Calu3 (cell line): ENCODE measurements at regions not wholly inside any gene's neighbourhood (a gene's known extent, or its start where the extent isn't known, plus 50 kb on each side); places are given as distances from the start of the nearest gene placed in this dataset.

Experiments
- BruUV-seq: library from RNA; stranded (reverse); fragments of 400-500 nt; replicated peaks from 2 replicates; lab custom pipeline; 2021; lab: Mats Ljungman, UMichigan
- CTCF ChIA-PET: fragments of 300-600 bp; sonication (Branson Sonifier 250); formaldehyde crosslinking; loops from one replicate; lab custom pipeline; 2022; ENCODE audit warnings: antibody characterized with exemption; lab: Charles Lee
- DNase-seq: peaks from one replicate; pipeline ENCODE4 v3.0.0; 2022
- H3K27ac Mint-ChIP-seq: one replicate; pipeline ENCODE4 v1.8.0; 2022; ENCODE audit warnings: mixed read lengths; ENCODE audit not compliant: unreplicated experiment
- H3K27me3 Mint-ChIP-seq: one replicate; pipeline ENCODE4 v1.8.0; 2022; ENCODE audit warnings: mixed read lengths; ENCODE audit not compliant: unreplicated experiment
- H3K36me3 Mint-ChIP-seq: one replicate; pipeline ENCODE4 v1.8.0; 2022; ENCODE audit warnings: mild to moderate bottlenecking, moderate library complexity, mixed read lengths; ENCODE audit not compliant: insufficient read depth, unreplicated experiment
- H3K4me1 Mint-ChIP-seq: one replicate; pipeline ENCODE4 v1.8.0; 2022; ENCODE audit warnings: mild to moderate bottlenecking, low read depth, mixed read lengths; ENCODE audit not compliant: unreplicated experiment
- H3K4me3 Mint-ChIP-seq: one replicate; pipeline ENCODE4 v1.8.0; 2022; ENCODE audit warnings: mild to moderate bottlenecking, low read depth, moderate library complexity, mixed read lengths; ENCODE audit not compliant: unreplicated experiment
- H3K9me3 Mint-ChIP-seq: one replicate; pipeline ENCODE4 v1.8.0; 2022; ENCODE audit warnings: low read depth, mixed read lengths; ENCODE audit not compliant: unreplicated experiment
- CTCF ChIP-seq: fragments of 200-600 bp; IDR thresholded peaks from one replicate; pipeline ENCODE4 v1.8.0; 2022; ENCODE audit warnings: antibody characterized with exemption; ENCODE audit not compliant: unreplicated experiment
- intact Hi-C: fragments of 100-400 bp; cut with micrococcal nuclease; formaldehyde crosslinking; loops from one replicate; pipeline ENCODE4 v1.10.0; 2022; ENCODE audit not compliant: unreplicated experiment

GRCh38 chr2:236889791-236890704, 195.6 kb upstream of the COPS8 start:
- H3K4me1 Mint-ChIP-seq, result no peaks in the 10 kb centered on the region
- no peaks in the 10 kb centered on the region for H3K9me3 Mint-ChIP-seq
- intact Hi-C loops, result no loop called here
- H3K4me3 Mint-ChIP-seq, result no peak overlapping the region
- no TSS peak for BruUV-seq
- H3K27me3 Mint-ChIP-seq, result no peaks in the 10 kb centered on the region
- TF ChIP-seq CTCF, result no peak
- H3K36me3 Mint-ChIP-seq, result no peaks in the 10 kb centered on the region
- DNase-seq, result no peak
- no peak overlapping the region for H3K27ac Mint-ChIP-seq
- CTCF ChIA-PET, result no interaction called here

DNA sequence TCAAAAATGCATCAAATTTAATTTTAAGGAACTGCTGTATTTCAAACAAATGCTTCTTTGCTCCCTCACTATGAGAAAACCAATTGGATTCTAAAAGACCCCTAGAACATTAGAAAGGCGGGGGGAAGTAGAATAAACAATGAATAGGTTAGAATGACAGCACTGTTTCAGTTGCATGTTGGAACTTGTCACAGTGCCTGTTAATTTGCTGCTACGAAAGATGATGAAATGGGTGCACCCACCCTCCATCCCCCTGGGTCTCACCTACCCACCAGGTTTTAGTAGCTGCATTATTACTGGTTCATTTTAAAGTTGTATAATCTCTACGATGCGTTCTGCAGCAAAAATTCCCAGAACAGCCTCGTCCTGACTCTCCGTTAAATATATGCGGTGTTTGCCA, 193.0 kb upstream of the COPS8 start:
- no peaks in the 10 kb centered on the region for H3K9me3 Mint-ChIP-seq
- H3K4me1 Mint-ChIP-seq, result no peaks in the 10 kb centered on the region
- CTCF ChIA-PET, result interaction anchor here (0.7 kb wide), 1 partner anchor 9 kb away, joined by 7 read pairs; no protein-coding TSS in a partner anchor
- TF ChIP-seq CTCF, result no peak
- H3K4me3 Mint-ChIP-seq, result no peak overlapping the region
- no peak for DNase-seq
- no peaks in the 10 kb centered on the region for H3K27me3 Mint-ChIP-seq
- no peak overlapping the region for H3K27ac Mint-ChIP-seq
- no TSS peak for BruUV-seq
- intact Hi-C loops, result no loop called here
- no peaks in the 10 kb centered on the region for H3K36me3 Mint-ChIP-seq

DNA sequence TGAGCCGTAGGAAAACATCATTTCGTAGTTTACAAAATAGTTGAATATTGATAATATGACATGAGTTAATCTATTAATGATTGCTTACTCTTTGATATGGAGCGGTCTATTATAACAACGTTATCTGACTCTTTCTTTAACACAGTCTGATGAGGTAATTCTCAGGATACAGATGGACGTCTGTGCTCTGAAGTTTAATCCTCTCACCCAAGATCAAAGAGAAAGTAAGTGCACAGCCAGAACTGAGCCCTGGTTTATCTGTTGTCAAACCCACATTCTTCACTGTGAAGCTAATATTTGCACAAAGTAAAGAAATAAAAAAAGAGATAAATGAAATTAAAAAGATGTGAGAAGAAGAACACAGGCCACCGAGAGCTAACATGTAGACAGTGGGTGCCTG, 190.9 kb upstream of the COPS8 start:
- Mint-ChIP-seq H3K27ac (no peak overlapping the region), H3K9me3 (no peaks in the 10 kb centered on the region), H3K4me3 (no peak overlapping the region), H3K36me3 (no peaks in the 10 kb centered on the region), H3K27me3 (no peaks in the 10 kb centered on the region), H3K4me1 (no peaks in the 10 kb centered on the region)
- no peak for TF ChIP-seq CTCF
- CTCF ChIA-PET, result no interaction called here
- DNase-seq, result no peak
- intact Hi-C loops, result no loop called here
- BruUV-seq, result no TSS peak

GRCh38 chr2:236895497-236895896, 190.2 kb upstream of the COPS8 start:
- Mint-ChIP-seq H3K4me1 (no peaks in the 10 kb centered on the region), H3K4me3 (no peak overlapping the region), H3K27ac (no peak overlapping the region), H3K27me3 (no peaks in the 10 kb centered on the region), H3K36me3 (no peaks in the 10 kb centered on the region), H3K9me3 (no peaks in the 10 kb centered on the region)
- no TSS peak for BruUV-seq
- intact Hi-C loops, result no loop called here
- DNase-seq, result no peak
- CTCF ChIA-PET, result no interaction called here
- TF ChIP-seq CTCF, result no peak
